RWPE2 (cell line): ENCODE measurements at regions not wholly inside any gene's neighbourhood (a gene's known extent, or its start where the extent isn't known, plus 50 kb on each side); places are given as distances from the start of the nearest gene placed in this dataset.

Experiments used
- ATAC-seq: fragments of 200-7000 bp; cut with Tn5 transposase; 3 replicates; pipeline ENCODE4 v1.9.1; 2021; ENCODE audit warnings: low read depth
- DNase-seq: peaks from one replicate; pipeline ENCODE4 v3.0.0-alpha.2; 2020; ENCODE audit warnings: low spot score
- H3K27ac ChIP-seq: fragments of 450-650 bp; 2 replicates; pipeline ENCODE4 v1.5.1; 2017; ENCODE audit warnings: mild to moderate bottlenecking; ENCODE audit not compliant: poor library complexity, severe bottlenecking
- H3K27me3 ChIP-seq: fragments of 250-450 bp; sonication (Bioruptor Pico); 2 replicates; pipeline ENCODE4 v1.5.1; 2021; ENCODE audit warnings: mild to moderate bottlenecking, moderate library complexity; ENCODE audit not compliant: insufficient read depth, poor library complexity, severe bottlenecking
- H3K36me3 ChIP-seq: fragments of 250-450 bp; sonication (Bioruptor Pico); 2 replicates; pipeline ENCODE4 v1.5.1; 2020; ENCODE audit warnings: low read depth, mild to moderate bottlenecking, moderate library complexity
- H3K4me1 ChIP-seq: fragments of 250-450 bp; sonication (Bioruptor Pico); 2 replicates; pipeline ENCODE4 v1.5.1; 2021; ENCODE audit warnings: mild to moderate bottlenecking, moderate library complexity; ENCODE audit not compliant: insufficient read depth, poor library complexity, severe bottlenecking
- H3K4me3 ChIP-seq: fragments of 250-450 bp; sonication (Bioruptor Pico); 2 replicates; pipeline ENCODE4 v1.5.1; 2021; ENCODE audit warnings: mild to moderate bottlenecking, moderate library complexity; ENCODE audit not compliant: severe bottlenecking
- H3K9me3 ChIP-seq: fragments of 250-450 bp; sonication (Bioruptor Pico); 2 replicates; pipeline ENCODE4 v1.5.1; 2021; ENCODE audit warnings: mild to moderate bottlenecking, moderate library complexity; ENCODE audit not compliant: severe bottlenecking
- CTCF ChIP-seq: fragments of 450-650 bp; IDR thresholded peaks from one replicate; pipeline ENCODE4 v1.5.1; 2017; ENCODE audit warnings: mild to moderate bottlenecking, moderate library complexity; ENCODE audit not compliant: poor library complexity, severe bottlenecking

DNA sequence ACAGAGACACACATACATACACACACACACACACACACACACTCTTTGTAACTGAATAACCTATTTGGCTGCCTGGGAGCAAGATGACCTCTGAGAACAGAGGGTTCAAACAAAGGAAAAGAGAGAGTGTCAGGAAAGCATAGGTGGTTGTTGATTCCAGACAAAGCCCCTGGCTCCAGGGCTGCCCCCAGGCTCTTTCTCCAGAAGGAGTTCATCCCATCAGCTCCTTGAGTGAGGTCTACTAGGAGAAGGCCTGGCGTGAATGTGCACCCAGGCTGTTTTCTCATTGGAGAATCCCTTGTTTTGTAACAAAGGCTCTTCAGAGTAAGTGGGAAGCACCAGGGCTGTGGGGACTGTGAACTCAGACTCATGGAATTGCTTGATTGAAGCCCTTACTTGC is 151.9 kb downstream of the EMP1 start:
- Histone ChIP-seq H3K27me3 (no peaks in the 10 kb centered on the region), H3K9me3 (no peaks in the 10 kb centered on the region), H3K4me1 (no peaks in the 10 kb centered on the region), H3K36me3 (no peaks in the 10 kb centered on the region), H3K4me3 (no peak overlapping the region), H3K27ac (no peak overlapping the region)
- TF ChIP-seq CTCF = no peak
- DNase-seq (no peak), ATAC-seq (no peak)

DNA sequence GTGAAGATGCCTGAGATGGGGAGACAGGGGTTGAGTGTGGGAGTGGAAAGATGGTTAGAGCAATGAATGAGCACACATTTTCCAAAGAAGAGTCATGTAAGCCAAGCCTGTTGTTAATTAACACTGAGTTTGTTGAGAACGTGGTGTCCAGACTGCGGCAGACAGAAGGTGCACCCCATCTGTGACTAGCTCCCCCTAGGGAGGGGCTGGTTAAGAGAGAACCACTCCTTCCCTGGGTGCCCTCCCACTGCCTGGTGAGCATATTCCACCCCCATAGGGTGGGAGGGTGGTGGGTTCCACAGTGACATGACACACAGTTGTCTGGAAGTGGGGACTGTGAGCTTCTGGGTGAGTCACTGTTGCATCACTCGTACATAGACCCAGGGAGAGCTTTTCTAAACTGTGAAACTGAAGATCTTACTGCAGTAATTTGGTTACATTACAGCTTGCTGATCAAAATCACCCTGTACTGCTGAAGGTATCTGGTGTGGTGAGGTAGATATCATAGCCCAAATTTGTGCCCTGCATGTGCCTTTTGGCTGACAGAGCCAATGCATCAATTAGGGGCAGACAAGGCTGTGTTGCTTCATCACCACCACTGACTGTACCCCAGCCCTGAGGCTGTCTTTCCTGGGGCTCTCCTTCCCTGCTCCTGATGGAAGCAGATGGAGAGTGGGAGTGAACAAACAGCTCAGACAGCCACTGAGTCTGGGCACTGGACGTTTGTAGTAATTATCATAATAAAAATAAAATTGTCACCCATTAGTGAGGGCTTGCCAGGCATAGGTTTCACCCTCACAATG is 150.9 kb downstream of the EMP1 start:
- Histone ChIP-seq H3K27ac (no peak overlapping the region), H3K27me3 (no peaks in the 10 kb centered on the region), H3K36me3 (no peaks in the 10 kb centered on the region), H3K4me3 (no peak overlapping the region), H3K4me1 (no peaks in the 10 kb centered on the region), H3K9me3 (no peaks in the 10 kb centered on the region)
- no peak for TF ChIP-seq CTCF
- no peak for DNase-seq
- ATAC-seq = no peak

DNA sequence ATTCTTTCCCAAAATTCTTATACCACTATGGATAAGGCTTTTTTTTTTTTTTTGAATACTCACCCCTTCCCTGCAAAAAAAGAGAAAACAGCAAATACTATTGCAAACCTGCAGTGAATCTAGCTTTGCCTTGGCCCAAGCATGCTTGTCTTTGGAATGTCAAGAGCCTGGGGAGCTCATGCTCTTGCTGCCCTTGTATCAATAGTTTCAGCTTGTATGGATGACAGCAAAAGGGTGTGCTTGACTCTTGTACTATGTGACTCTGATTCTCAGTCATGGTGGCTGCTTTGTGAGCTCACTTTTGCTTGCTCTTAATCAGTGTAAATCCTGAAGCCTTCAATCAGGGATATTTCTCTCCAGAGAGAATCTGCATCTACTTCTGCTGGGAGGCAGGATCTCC is 149.2 kb downstream of the EMP1 start:
- Histone ChIP-seq H3K4me1 (no peaks in the 10 kb centered on the region), H3K27me3 (no peaks in the 10 kb centered on the region), H3K9me3 (no peaks in the 10 kb centered on the region), H3K36me3 (no peaks in the 10 kb centered on the region), H3K4me3 (no peak overlapping the region), H3K27ac (no peak overlapping the region)
- DNase-seq (no peak), ATAC-seq (no peak)
- no peak for TF ChIP-seq CTCF

GRCh38 chr12:13343375-13343774 is 146.8 kb downstream of the EMP1 start:
- H3K27ac ChIP-seq = no peak overlapping the region
- TF ChIP-seq CTCF = no peak
- no peaks in the 10 kb centered on the region for H3K27me3 ChIP-seq
- H3K36me3 ChIP-seq = no peaks in the 10 kb centered on the region
- H3K4me1 ChIP-seq = no peaks in the 10 kb centered on the region
- H3K9me3 ChIP-seq = no peaks in the 10 kb centered on the region
- H3K4me3 ChIP-seq = no peak overlapping the region
- DNase-seq (no peak), ATAC-seq (no peak; the same call in 2 of the 3 replicates)

- no peaks in the 10 kb centered on the region for H3K4me1 ChIP-seq
- ATAC-seq (no peak), DNase-seq (no peak)
- H3K4me3 ChIP-seq = no peak overlapping the region
- H3K9me3 ChIP-seq = no peaks in the 10 kb centered on the region
- TF ChIP-seq CTCF = no peak
- H3K27me3 ChIP-seq = no peaks in the 10 kb centered on the region
- H3K27ac ChIP-seq = no peak overlapping the region
- H3K36me3 ChIP-seq = no peaks in the 10 kb centered on the region
Observed at GRCh38 chr12:13342971-13343370, 146.4 kb downstream of the EMP1 start.
